T follicular helper cell (primary cell): ENCODE measurements at regions not wholly inside any gene's neighbourhood (a gene's known extent, or its start where the extent isn't known, plus 50 kb on each side); places are given as distances from the start of the nearest gene placed in this dataset.

ENCODE experiments used
- DNase-seq: peaks from one replicate; pipeline ENCODE4 v3.0.0-alpha.2; 2020; ENCODE audit warnings: low read depth

DNA sequence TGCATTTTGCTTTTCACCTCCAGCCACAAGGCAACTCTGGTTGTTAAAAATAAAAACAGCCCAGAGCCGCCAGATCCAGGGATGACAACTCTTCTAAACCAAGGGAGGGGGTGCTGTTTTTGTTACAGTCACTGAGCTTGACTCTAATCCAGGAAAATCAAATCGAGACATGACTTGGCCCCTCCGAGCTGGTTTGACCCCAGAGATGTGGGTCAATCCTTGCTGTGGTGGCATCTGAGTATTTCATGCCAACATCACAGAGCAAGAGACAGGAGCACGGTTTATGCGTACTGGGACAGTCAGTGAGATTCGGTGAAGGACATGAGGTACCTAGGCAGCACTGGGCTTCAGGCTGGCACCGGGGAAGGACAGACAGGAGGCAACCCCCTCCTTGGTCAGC, 88.8 kb upstream of the ZMIZ1 start:
- no peak for DNase-seq

DNA sequence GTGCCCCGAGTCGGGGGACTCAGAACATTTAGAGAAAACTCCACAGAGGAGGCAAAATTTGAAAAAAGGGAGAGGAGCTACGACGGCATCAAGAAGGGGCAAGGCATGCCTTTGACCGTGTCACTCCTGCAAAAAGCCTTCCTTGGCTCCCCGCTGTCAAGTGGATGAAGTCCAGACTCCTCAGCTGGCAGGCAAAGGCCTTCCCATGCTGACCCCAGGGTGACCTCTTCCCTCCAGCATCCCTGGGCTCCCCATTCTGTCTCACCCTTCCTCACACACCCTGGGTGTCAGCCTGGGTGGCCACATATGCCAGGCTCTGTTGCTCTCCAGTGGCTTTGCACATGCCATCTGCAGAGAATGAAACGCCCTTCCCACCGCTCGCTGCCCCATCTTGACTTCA, 88.4 kb upstream of the ZMIZ1 start:
- no peak for DNase-seq

DNA sequence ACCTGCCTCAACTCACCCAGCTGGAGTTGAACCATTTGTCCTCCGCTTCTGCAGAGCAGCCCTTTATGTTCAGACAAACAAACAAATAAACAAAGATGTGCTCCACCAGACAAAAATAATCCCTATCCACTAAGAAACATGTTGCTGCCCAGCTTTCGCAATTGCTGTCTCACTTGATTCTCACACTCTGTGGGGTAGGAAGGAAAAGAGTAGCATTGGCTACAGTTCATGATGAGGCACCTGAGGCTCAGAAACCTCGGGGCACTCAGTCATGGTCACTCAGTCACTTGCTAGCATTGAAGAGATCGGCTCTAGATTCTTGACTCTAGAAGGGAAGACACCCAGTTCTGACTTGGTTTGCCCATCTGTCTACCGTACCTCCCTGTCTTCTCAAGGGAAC, 88.0 kb upstream of the ZMIZ1 start:
- DNase-seq, result no peak

DNA sequence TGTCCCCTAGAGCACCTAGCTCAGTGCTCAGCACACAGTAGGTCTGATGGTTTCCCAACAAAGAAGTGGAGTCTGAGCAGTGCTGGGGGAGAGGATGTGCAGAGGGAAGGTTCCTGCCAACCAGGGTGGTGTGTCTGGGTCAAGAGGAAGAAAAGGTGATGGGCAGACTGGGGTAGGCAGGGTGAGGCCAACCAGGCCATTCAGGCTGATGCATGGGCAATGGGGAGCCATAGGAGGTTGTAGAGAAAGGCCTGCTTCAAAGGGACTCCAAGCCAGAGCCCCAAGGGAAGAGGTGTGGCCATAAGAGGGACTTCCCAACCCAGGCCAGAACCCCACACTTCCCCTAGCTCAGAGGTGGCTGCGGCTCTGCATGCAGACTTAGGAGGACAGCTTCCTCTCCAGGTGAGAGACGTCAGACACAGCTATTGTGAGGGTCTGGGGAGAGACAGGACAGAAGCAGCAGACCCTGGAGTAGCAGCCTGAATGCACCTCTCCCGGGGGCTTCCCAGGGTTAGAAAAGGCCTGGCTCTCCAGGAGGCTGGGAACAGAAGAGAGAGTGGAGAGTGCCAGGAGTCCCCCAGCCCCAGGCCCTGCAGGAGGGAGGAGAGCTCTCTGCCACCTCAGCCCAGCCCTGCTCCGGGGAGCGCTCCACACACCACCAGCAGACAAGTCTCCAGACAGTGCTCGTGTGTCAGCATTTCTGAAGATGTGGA, 87.4 kb upstream of the ZMIZ1 start:
- no peak for DNase-seq

DNA sequence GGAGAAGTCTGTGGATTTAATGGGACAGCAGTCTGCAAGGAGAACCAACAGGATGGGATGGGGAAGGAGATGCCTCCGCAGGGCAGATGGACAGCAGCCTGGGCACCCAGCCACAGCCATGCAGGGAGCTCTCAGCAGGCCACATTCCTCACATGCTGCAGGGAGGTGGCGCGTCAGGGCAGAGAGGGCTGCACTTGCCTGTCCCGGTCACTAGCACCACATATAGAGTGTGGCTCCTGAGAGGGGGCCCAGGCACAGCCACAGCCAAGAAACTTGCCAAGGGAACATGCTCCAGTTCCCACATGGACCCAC, 86.8 kb upstream of the ZMIZ1 start:
- DNase-seq, result no peak

DNA sequence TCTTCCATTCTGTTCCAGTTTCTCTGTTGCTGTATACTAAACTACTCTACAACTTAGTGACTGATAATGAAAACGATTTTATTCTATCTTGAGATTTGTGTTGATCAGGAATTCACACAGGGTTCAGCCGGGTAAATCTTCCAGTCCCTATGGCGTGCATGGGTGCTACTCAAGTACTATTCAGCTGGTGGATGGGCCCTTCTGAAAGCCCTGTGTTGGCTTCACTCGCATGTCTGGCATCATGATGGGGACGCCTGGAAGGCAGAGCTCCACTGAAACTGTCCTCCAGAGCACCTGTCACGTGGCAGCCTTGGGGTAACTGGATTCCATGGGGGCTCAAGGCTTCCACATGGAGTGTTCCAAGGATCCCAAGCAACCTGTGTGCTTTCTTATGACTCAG, 86.0 kb upstream of the ZMIZ1 start:
- DNase-seq, result no peak

DNA sequence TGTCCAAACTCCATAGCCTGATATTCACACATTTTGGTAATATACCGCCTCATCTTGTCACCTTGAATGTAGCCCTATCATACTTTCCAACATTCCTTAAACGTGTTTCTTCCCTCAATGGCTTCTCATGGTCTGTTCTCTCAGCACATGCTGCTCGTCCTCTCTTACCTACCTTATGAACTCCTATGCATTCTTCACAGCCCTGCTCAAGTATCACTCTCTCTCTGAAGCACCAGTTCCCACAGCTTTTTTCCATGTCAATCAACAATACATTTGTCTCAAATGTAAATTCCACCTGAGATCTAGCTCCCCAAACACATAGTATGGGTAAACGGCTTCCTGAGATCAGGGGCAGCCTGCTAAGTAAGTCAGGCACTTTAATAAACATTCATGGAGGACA, 85.2 kb upstream of the ZMIZ1 start:
- DNase-seq, result no peak

DNA sequence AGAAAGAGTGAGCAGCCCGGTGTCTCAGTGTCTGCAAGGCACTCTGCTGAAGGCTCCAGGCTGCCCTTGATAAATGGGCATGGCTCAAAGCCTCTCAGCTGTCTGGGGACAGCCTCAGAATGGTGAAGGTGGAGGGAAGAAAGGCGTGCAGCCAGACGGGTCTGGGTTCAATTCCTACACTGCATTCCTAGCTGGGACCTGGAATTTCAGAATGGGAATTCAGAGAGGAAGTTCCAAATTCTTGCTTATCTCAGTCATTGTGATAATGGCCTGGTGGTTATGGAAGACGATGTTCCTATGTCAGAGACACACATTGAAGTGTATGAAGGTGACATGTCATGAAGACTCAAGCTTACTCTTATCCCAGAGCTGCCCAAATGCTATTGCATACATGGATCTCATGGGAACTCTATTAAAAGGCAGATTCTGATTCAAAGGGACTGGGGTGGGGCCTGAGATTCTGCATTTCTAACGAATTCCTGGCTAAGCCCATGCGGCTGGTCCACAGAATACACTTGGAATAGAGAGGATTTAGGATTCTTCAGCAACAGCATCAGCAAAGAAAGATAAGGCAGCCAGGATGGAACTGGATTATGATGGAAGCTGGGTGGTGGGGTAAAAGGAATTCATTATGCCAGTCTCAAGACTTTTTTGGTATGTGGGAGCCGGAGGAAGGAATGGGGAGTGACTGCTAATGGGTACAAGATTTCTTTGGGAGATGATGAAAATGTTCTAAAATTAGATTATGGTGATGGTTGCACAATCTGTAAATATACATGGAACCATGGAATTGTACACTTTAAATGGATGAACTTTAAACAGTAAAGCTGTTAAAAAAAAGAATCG, 82.6 kb upstream of the ZMIZ1 start:
- no peak for DNase-seq

DNA sequence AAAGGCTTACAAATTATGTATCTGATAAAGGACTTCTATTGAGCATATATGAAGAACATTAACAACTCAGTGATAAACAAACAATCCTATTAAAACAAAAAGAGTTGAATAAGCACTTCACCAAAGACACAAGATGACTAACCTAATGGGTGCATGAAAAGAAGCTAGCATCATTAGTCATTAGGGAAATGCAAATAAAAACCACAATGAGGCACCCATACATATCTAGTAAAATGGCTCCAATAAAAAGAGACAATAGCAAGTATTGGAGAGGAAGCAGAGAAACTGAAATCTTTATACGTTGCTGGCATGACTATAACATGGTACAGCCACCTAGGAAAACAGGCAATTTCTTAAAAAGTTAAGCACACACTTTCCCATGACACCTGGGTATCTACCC, 77.6 kb upstream of the ZMIZ1 start:
- DNase-seq, result no peak

DNA sequence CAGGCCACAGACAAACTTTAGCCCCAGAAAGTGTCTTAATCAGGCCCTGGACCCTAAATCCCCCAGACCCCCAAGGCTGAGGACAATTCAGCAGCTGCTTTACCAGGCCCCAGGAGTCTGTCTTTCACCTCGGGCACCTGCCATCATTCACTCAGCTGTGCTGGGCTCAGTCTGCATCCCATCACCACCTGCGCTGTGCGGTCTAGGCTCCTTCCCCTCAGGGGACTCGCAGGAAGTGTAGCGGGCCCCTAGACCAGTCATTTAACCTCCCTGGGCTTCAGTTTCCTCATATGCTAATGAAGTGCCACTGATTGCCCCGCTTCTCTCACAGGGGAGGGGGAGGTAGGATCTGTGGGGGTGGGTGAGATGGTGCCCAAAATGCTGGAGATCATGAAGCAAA, 76.4 kb upstream of the ZMIZ1 start:
- DNase-seq, result no peak

DNA sequence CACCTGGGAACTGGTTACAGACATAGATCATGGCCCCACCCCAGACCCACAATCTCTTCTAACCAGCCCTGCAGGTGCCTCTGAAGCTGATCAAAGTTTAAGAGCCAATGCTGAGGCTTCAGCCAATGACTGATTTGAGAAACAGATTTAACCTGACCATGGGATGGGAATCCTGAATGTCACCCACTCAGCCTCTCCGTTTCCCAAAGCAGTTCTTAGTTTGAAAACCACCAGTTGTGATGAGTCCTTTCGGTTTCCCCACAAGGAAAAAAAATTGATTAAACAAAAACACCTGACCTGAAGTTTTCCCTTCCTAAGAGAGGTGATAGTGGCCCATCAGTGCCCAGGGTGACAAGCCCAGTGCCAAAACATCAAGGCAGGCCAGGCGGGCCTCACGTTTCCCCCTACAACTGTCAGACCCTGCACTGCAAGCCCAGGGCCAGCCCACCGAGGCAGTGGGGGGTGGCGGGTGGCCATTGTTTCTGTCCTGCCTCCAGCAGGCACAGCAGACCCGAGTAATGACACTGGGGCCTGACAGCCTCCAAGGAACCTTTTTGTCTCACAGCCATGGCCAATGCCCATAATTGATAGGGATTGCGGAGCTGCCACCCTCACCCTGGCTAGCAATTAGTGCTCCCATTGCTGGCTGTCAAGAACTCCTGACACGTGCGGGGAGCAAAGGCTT, 75.4 kb upstream of the ZMIZ1 start:
- DNase-seq, result no peak

DNA sequence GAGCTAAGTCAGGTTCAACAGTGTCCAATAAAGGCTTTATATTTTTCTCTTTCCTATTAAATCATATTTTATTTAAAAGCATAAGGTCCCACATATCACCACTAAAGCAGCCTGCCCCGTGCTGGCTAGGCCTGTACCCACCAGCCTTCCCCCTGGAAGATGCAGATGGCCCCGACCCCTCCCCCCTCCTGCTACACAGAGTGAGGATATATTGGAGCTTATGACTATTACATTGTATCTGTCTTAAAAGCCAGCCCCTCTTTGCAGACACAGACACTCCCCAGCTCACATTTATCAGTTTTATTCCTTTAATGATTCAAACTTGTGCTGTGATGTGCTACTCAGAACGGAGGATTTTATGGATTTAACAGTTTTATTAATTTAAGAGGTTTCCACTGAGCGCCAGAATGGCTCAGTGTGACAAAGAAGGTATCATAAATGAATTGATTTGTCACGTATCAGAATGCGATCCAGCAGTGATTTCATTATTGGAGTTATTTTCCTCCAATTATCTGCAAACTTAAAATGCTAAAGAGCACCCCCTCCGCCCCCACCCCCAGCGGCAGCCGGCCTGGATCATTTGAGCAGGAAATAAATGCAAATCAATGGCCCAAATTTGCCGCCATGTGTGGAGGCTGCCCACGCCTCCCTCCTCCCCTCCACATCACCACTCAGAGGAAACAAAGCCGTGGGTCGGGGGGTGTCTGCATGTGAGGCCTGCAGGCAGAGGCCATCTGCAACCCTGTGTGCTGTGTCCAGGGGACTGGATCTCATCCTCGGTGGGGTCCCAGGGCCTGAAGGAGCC, 72.6 kb upstream of the ZMIZ1 start:
- DNase-seq, result no peak

DNA sequence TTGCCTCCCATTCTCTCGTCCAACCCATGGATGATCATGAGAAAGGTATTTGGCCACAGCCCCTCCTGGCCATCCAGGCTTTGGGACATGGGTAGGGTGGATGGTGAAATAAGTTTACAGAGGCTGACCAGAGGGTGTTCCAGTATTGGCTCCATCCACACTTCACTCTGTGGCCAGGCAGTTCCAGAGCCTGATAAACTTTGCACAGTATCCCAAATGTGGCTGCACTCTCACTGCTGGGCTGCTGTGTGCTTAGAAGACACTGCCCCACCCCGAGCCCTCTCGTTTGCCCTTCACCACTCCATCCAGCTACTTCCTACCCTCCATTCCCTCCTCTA, 72.0 kb upstream of the ZMIZ1 start:
- no peak for DNase-seq

DNA sequence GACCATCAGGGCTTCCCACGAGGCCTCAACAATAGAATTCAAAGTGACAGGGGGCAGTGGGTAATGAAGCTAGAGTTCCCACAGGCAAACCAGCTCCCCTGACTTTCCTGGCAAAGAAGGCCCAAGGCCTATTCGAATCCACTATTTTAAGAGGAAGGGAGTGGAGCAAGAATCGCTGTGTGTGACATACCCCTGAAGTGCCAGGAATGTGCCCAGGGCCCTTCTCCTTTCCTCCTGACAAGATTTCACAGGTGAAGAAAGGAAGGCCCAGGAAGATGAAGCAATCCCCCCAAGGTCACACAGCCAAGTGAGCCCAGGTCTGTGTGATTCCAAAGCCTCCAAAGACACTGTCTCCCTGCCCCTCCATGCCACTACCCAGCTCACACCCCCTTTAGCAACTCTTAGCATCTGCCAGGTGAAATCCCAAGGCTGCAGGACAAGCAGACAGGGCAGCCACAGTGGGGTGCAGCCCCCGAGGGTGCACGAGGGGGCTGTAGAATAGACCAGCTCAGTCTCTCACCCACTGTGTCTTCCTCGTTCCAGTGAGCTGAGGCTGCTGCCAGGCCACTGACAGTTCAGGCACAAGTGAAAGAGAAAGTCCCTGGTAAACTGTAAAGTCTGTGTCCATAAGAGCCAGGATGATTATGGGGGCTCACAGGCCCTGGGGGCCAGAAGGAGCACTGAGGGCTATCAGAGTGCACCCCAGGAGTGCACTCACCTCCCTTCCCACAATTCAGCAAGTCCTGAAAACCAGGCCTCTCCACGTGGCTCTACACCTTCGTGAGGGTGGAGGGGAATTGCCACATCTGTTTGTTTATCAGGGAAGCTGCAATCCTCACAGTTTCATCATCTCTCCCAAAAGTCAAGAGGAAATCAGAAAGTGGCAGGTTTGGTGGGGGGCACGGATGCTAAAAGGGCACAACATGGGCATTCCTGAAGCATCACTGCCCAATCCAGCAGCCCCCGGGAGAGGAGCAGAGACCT, 70.8 kb upstream of the ZMIZ1 start:
- DNase-seq, result no peak

DNA sequence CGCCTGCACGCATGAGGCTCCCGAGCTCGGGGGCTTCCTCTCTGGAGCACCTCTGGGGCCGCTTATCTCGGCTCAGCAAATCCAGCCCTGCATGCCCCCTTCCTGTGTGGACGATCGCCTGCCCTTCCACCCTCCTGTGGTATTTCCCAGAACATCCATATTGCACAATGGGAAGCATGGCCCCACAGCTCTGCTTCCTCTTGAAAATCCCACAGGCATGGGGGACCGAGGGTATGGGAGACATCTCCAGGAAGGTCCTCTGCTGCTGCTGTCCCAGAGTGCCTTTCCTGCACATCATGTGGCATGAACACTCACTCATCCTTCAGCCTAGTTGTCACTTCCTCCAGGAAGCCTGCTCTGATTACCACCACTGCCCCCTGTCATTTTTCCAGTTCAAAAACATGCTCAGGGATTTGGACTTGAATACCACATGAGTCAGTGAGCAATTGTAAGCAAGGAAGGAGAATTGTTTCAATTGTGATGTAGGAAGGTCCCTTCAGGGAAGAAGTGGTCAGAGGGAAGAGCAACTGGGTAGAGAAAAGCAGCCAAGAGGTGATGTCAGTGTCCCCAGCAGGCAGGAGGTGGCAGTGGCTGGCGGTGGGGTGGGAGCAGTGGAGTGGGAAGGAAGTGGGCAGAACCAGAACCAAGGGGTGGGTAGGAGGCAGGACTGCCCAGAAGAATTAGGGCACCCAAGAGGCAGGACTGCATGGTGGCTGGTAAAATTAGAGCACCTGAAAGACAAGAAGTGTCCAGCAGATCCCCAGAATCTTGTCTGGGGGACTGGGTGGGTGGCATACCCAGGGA, 67.5 kb upstream of the ZMIZ1 start:
- no peak for DNase-seq

DNA sequence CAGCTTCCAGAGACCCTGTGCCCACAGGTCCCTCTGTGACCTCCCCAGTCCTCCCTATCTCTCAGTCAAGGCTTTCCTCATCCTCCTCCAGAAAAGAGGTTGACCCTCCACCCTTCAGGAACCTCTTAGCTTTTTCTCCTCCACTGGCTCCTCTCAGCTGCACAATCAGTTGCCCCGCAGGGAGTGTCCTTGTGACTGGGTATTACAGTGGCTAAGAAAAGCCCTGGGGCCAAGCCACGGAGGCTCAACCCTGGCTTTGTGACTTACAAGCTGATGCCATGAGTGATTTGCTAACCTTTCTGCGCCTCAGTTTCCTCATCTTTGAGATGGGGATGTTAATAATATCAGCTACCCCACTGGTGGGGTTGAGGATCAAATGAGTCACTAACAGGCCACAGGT, 66.4 kb upstream of the ZMIZ1 start:
- no peak for DNase-seq

DNA sequence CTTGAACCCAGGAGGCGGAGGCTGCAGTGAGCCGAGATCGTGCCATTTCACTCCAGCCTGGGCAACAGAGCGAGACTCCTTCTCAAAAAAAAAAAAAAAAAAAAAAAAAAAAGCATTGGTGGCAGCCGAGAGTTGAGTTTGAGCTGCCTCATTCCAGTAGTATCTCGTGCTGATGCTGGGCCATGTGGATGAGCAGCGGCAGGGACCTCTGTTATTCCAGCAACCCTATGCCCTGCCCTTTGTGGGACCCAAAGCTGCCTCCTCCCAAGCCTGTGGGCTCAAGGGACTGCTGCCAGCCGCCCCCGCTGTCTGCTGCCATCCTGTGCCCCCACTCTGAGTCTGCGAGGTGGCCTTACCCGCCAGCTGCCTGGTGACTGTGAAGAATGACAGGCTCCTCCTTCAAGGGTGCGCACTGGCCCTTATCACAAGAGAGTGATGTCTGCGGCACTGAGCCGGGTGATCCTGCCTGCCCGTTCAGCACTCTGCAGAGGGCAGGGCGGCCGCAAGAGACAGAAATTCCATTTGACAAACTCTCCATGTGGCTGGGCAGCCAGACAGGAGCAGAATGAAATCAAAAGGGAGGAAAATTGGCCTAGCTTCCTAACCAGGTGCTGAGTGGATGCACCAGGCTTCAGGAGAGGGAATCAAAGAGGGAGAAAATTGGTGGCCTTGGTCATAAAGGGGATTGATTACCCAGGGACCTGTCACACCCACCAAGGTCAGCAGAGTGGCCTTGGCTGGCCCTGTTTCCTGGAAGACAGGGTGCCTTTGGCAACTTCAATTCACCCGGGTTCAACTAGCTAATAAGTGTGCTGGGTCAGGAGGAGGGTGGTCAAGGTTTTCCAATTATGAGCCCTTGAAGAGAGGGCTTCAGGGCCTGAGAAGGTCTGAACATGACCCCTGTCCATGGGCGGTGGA, 65.3 kb upstream of the ZMIZ1 start:
- DNase-seq, result no peak

DNA sequence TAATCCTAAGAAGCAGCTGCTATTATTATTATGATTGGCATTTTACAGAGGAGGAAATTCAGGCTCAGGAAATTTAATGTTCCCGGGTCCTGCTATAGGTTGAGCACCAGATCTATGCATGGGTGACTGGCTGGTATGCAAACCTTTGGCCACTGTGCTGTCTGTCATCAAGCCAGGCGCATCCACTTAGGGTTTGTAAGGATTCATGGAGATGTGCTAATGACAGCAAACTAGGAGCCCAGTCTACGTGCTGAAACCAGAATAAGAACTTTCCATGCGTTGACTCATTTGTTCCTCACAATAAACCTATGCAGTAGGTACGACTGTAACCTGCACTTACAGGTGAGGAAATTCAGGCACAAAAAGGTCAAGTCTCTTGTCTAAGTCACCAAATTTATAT, 64.5 kb upstream of the ZMIZ1 start:
- no peak for DNase-seq

DNA sequence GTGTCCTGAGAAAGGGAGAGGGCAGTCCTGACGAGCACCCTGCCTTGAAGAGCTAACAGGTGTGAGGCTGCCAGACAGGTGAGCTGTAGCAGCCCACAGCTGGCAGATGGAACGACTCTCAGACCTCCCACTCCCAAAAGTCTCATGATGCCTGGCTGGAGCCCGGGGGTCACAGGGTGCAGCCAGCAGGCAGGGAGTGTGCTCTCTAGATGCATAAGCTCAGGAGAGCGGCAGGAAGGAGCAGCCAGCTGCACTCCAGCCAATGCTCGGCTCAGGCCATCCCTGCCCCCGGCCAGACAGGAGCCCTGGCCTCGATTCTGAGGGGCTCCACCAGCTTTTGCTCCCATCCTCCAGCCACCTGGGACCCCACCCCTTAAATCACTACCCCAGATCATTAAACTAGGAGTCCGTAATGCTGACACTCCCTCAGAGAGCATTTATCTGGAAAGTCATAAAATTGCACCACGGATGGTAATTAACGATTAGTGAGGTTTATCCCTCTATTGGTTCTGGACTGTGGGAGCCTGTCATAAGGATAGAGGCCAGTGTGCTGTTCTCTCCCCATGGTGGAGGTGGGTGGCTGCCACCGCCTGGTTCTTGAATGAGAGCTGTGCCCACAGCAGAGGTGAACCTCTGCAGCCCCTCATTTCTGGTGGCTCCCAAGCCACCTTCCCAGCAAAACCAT, 63.5 kb upstream of the ZMIZ1 start:
- DNase-seq, result no peak
